ENCODE measurements at regions not wholly inside any gene's neighbourhood (a gene's known extent, or its start where the extent isn't known, plus 50 kb on each side); places are given as distances from the start of the nearest gene placed in this dataset.

DNA sequence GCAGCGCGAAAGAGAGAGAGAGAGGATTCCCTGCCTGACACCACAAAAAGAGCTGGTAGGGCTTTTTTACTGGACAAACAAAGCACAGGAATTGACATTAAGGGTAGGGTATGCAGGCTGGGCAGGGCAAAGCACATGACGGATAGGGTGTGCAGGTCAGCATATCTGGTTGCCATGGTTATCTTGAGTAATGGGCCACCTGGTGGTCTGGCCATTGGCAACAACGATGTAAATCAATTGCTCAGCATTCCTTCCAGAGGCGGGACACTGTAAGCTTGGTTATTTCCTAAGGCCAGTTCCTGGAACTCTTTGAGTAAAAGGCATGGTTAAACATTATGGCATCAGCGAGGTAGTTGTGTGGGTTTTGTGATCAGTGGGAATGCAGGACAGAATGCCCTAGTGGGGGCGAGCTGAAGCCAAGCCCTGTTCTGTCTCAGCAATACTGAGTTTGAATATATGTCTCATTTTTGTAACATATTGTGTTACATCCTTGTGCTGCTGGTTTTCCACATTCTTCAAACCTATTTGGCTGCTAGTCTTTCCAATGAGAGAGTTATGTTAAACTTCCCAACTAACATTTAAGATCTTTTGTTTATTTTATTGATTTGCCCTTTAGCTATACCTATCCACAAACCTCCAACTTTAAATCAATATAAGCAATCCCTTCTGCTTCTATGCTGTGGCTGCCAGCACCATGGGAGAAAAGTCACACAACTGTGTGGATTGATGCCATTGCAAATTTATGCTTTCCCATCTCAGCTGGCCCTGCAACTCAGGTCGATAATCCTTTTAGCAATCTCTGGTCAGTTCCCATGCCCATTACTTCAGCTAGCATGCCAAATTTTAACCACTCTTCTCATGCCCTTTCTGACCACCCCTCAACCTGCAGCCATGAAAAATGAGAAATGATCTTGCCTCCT is 396.7 kb upstream of the PDE3A start:
- TF ChIP-seq CTCF (conservative IDR thresholded peaks at IDR 0.05; ENCODE audit: low read depth, low read length) = no peak
- TF ChIP-seq CHD1 (IDR thresholded peaks at IDR 0.05; ENCODE audit: low read depth, low read length) = no peak
- TF ChIP-seq, protein P1, sequence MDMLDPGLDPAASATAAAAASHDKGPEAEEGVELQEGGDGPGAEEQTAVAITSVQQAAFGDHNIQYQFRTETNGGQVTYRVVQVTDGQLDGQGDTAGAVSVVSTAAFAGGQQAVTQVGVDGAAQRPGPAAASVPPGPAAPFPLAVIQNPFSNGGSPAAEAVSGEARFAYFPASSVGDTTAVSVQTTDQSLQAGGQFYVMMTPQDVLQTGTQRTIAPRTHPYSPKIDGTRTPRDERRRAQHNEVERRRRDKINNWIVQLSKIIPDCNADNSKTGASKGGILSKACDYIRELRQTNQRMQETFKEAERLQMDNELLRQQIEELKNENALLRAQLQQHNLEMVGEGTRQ (IDR thresholded peaks at IDR 0.05; ENCODE audit: low read depth, low read length) = no peak
